GM12878 (cell line): ENCODE measurements at regions not wholly inside any gene's neighbourhood (a gene's known extent, or its start where the extent isn't known, plus 50 kb on each side); places are given as distances from the start of the nearest gene placed in this dataset.

Experiments used
- CHD2 ChIP-seq: IDR thresholded peaks from 2 replicates; pipeline ENCODE4 v1.6.1; 2011; ENCODE audit warnings: low read depth, low read length, improper control_type of control experiment, borderline replicate concordance
- CREM ChIP-seq: IDR thresholded peaks from 2 replicates; pipeline ENCODE4 v1.6.1; 2014; ENCODE audit warnings: antibody characterized with exemption, low read depth
- CTCF ChIP-seq, 3 experiments: IDR thresholded peaks in 2 of 3; conservative IDR thresholded peaks in 1 of 3; 2 replicates each; pipeline ENCODE4 v1.5.1; 2011; ENCODE audit warnings: low read depth in 3 of 3, low read length in 3 of 3, mild to moderate bottlenecking in 3 of 3, control low read depth in 2 of 3, moderate library complexity in 2 of 3, inconsistent platforms in 1 of 3, mixed read lengths in 1 of 3; ENCODE audit not compliant: control insufficient read depth in 2 of 3, insufficient read depth in 1 of 3; ENCODE audit errors: extremely low read depth in 1 of 3
- GABPA ChIP-seq: IDR thresholded peaks from 2 replicates; pipeline ENCODE4 v1.6.1; 2014; ENCODE audit warnings: antibody characterized with exemption, low read depth, mild to moderate bottlenecking, inconsistent platforms
- HDAC6 ChIP-seq: fragments of 200-600 bp; sonication (generic); IDR thresholded peaks from one replicate; pipeline ENCODE4 v1.8.0; 2017; ENCODE audit warnings: antibody characterized with exemption; ENCODE audit not compliant: unreplicated experiment
- JUND ChIP-seq: IDR thresholded peaks from 2 replicates; pipeline ENCODE4 v1.6.1; 2012; ENCODE audit warnings: low read depth, mild to moderate bottlenecking, low read length, improper control_type of control experiment, moderate library complexity
- POLR2A ChIP-seq: IDR thresholded peaks from 2 replicates; pipeline ENCODE4 v1.6.1; 2011; ENCODE audit warnings: low read depth, mild to moderate bottlenecking, low read length
- RB1 ChIP-seq: fragments of 450-650 bp; formaldehyde crosslinking; IDR thresholded peaks from 2 replicates; pipeline ENCODE4 v1.6.1; 2017; ENCODE audit warnings: mild to moderate bottlenecking, borderline replicate concordance
- SRF ChIP-seq, 2 experiments: IDR thresholded peaks; 2 replicates each; pipeline ENCODE4 v1.6.1; 2011; ENCODE audit warnings: low read depth in 2 of 2, low read length in 2 of 2, mild to moderate bottlenecking in 1 of 2, moderate library complexity in 1 of 2
- USF2 ChIP-seq: IDR thresholded peaks from 2 replicates; pipeline ENCODE4 v1.6.1; 2011; ENCODE audit warnings: low read depth, low read length, improper control_type of control experiment, borderline replicate concordance
- ZZZ3 ChIP-seq: IDR thresholded peaks from 2 replicates; pipeline ENCODE4 v1.6.1; 2011; ENCODE audit warnings: low read depth; ENCODE audit not compliant: control insufficient read depth, insufficient read length

- TF ChIP-seq ZZZ3 (no peak), CHD2 (no peak), CTCF (IDR thresholded peaks at IDR 0.05 in 2 of 3, conservative IDR thresholded peaks at IDR 0.05 in 1 of 3; ENCODE audit: control insufficient read depth in 2 of 3, extremely low read depth in 1 of 3, insufficient read depth in 1 of 3, low read depth in 3 of 3, low read length in 3 of 3) (no peak), HDAC6 (no peak), RB1 (no peak), CREM (no peak), SRF (IDR thresholded peaks at IDR 0.05; ENCODE audit: low read depth in 2 of 2, low read length in 2 of 2) (no peak), USF2 (no peak), GABPA (no peak), JUND (no peak), POLR2A (no peak)
Observed at GRCh38 chr10:129383651-129384050, 83.4 kb upstream of the MGMT start.
